ENCODE measurements at regions not wholly inside any gene's neighbourhood (a gene's known extent, or its start where the extent isn't known, plus 50 kb on each side); places are given as distances from the start of the nearest gene placed in this dataset.

- no peak overlapping the region for H3K27ac ChIP-seq
- no peak overlapping the region for H3K4me3 ChIP-seq
- TF ChIP-seq CTCF (IDR thresholded peaks at IDR 0.05) (no peak), POLR2A (IDR thresholded peaks at IDR 0.05) (no peak), POLR2AphosphoS5 (IDR thresholded peaks at IDR 0.05) (no peak), EP300 (IDR thresholded peaks at IDR 0.05) (no peak)
- intact Hi-C loops (cut with DNase I), result no loop called here
- H3K27me3 ChIP-seq, result no peaks in the 10 kb centered on the region
- no peaks in the 10 kb centered on the region for H3K9me3 ChIP-seq
- H3K4me1 ChIP-seq, result peaks cover 0 to 1% (median 0%) of the 10 kb centered on the region in 4 donors
- DNase-seq, result no peak
- no peaks in the 10 kb centered on the region for H3K36me3 ChIP-seq
- WGBS, 2 donors, result 88 to 91% methylated on average over 3 of the region's 3 CpGs
Observed at GRCh38 chr20:7689151-7689550, 251.1 kb downstream of the HAO1 start.

- peaks cover 0 to 13% (median 10%) of the 10 kb centered on the region in 4 donors for H3K4me1 ChIP-seq
- no peaks in the 10 kb centered on the region for H3K36me3 ChIP-seq
- intact Hi-C loops (cut with DNase I), result no loop called here
- TF ChIP-seq POLR2AphosphoS5 (IDR thresholded peaks at IDR 0.05) (no peak), EP300 (IDR thresholded peaks at IDR 0.05) (no peak), POLR2A (IDR thresholded peaks at IDR 0.05) (no peak), CTCF (IDR thresholded peaks at IDR 0.05) (no peak)
- H3K9me3 ChIP-seq, result no peaks in the 10 kb centered on the region
- H3K27ac ChIP-seq, result no peak overlapping the region
- DNase-seq, result no peak
- H3K4me3 ChIP-seq, result no peak overlapping the region
- WGBS, 2 donors, result 69 to 81% methylated on average over 4 of the region's 4 CpGs
- no peaks in the 10 kb centered on the region for H3K27me3 ChIP-seq
Observed at GRCh38 chr20:7691647-7692269, 248.5 kb downstream of the HAO1 start.

DNA sequence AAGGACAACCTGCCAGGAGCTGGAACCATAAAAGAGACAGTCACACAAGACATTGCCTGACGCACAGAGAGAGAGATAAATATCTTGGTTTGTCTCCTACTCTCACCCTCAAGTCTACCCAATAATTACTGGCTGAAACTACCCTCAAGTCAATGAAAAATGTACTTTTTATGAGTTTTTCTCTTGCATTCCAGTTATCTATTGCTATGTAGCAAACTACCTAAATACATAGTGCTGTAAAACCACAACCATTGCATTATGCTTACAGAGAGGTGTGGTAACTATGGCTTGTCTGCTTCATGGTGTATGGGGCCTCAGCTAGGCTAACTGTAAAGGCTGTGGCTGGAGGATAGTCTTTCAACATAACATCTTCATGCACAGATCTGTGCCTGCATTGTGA is 247.8 kb downstream of the HAO1 start:
- H3K9me3 ChIP-seq, result no peaks in the 10 kb centered on the region
- intact Hi-C loops (cut with DNase I), result no loop called here
- H3K36me3 ChIP-seq, result no peaks in the 10 kb centered on the region
- H3K27me3 ChIP-seq, result no peaks in the 10 kb centered on the region
- no peak overlapping the region for H3K27ac ChIP-seq
- peaks cover 0 to 13% (median 10%) of the 10 kb centered on the region in 4 donors for H3K4me1 ChIP-seq
- TF ChIP-seq CTCF (IDR thresholded peaks at IDR 0.05), result no peak
- no peak for TF ChIP-seq EP300 (IDR thresholded peaks at IDR 0.05)
- no peak for TF ChIP-seq POLR2AphosphoS5 (IDR thresholded peaks at IDR 0.05)
- no peak for TF ChIP-seq POLR2A (IDR thresholded peaks at IDR 0.05)
- DNase-seq, result no peak
- 27 to 60% methylated on average over 1 of the region's 1 CpG for WGBS, 2 donors
- H3K4me3 ChIP-seq, result no peak overlapping the region

GRCh38 chr20:7693761-7694160 is 246.5 kb downstream of the HAO1 start:
- Histone ChIP-seq H3K9me3 (no peaks in the 10 kb centered on the region), H3K4me1 (peaks cover 0 to 13% (median 10%) of the 10 kb centered on the region in 4 donors), H3K27ac (no peak overlapping the region), H3K4me3 (no peak overlapping the region), H3K27me3 (no peaks in the 10 kb centered on the region), H3K36me3 (no peaks in the 10 kb centered on the region)
- intact Hi-C loops (cut with DNase I), result no loop called here
- DNase-seq, result no peak
- no peak for TF ChIP-seq POLR2A (IDR thresholded peaks at IDR 0.05)
- no peak for TF ChIP-seq EP300 (IDR thresholded peaks at IDR 0.05)
- TF ChIP-seq POLR2AphosphoS5 (IDR thresholded peaks at IDR 0.05), result no peak
- TF ChIP-seq CTCF (IDR thresholded peaks at IDR 0.05), result no peak

DNA sequence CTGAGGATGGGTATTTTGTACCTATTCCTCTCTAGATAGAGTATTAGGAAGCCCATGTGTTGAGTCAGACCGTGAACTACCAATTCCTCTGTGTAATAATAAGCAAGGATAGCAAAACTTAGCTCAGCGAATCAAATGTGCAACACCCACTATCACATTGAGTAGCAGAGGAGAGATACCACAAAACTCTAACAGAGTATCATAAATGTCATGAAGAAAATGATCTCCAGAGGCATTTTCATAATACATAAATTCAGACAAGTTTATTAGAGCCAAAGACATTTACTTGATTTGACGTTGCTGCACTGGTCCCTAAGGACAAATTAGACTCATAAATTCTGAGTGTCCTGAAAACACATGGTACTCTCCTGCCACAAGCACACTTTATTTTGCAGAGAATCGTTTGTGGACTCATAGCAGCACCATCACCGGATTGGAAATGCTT is 245.2 kb downstream of the HAO1 start:
- Histone ChIP-seq H3K9me3 (no peaks in the 10 kb centered on the region), H3K27me3 (no peaks in the 10 kb centered on the region), H3K36me3 (no peaks in the 10 kb centered on the region), H3K4me3 (no peak overlapping the region), H3K27ac (no peak overlapping the region), H3K4me1 (peaks cover 0 to 13% (median 10%) of the 10 kb centered on the region in 4 donors)
- 61 to 62% methylated on average over 5 of the region's 5 CpGs for WGBS, 2 donors
- no peak for DNase-seq
- intact Hi-C loops (cut with DNase I), result no loop called here
- TF ChIP-seq CTCF (IDR thresholded peaks at IDR 0.05) (no peak), EP300 (IDR thresholded peaks at IDR 0.05) (peak in 1 of 4 donors; percentile 41), POLR2AphosphoS5 (IDR thresholded peaks at IDR 0.05) (peak; percentile 20 to 76 (median 52))

Measured in sigmoid colon (tissue), 6 donors.